Ishikawa (cell line): ENCODE measurements at regions not wholly inside any gene's neighbourhood (a gene's known extent, or its start where the extent isn't known, plus 50 kb on each side); places are given as distances from the start of the nearest gene placed in this dataset.

ENCODE experiments used
- CREB1 ChIP-seq: IDR thresholded peaks from 2 replicates; pipeline ENCODE4 v1.6.1; 2012; ENCODE audit warnings: low read depth
- EGR1 ChIP-seq: IDR thresholded peaks from 2 replicates; pipeline ENCODE4 v1.6.1; 2012
- EP300 ChIP-seq: IDR thresholded peaks from 2 replicates; pipeline ENCODE4 v1.6.1; 2012; ENCODE audit warnings: borderline replicate concordance
- NFIC ChIP-seq: IDR thresholded peaks from 2 replicates; pipeline ENCODE4 v1.6.1; 2012
- RAD21 ChIP-seq: IDR thresholded peaks from 2 replicates; pipeline ENCODE4 v1.6.1; 2012; ENCODE audit warnings: low read depth
- TCF12 ChIP-seq: IDR thresholded peaks from 2 replicates; pipeline ENCODE4 v1.6.1; 2012; ENCODE audit warnings: low read depth
- TEAD4 ChIP-seq: IDR thresholded peaks from 2 replicates; pipeline ENCODE4 v1.6.1; 2012
- TF ChIP-seq, protein P1 (sequence below): IDR thresholded peaks from 2 replicates; pipeline ENCODE4 v1.6.1; 2012; ENCODE audit warnings: low read depth, mild to moderate bottlenecking
- TF ChIP-seq, protein P2 (sequence below): IDR thresholded peaks from 2 replicates; pipeline ENCODE4 v1.6.1; 2012

DNA sequence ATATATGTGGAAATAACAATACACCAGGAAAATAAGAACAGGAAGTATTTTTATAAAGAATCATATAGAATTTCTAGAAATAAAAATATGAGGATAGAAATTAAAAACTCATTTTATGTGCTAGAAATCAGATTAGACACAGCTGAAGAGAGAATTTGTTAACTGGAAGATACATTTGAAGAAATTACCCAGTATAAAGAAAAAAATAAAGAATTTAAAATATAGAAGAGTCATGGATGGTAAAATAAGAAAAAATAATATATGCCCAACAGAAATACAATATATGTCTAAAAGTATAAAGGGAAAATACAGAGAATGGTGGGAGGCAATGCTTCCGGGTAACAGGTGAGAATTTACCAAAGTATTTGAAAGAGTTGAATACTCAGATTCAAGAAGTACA lies 539.9 kb downstream of the NR4A2 start:
- TF ChIP-seq, protein P1, sequence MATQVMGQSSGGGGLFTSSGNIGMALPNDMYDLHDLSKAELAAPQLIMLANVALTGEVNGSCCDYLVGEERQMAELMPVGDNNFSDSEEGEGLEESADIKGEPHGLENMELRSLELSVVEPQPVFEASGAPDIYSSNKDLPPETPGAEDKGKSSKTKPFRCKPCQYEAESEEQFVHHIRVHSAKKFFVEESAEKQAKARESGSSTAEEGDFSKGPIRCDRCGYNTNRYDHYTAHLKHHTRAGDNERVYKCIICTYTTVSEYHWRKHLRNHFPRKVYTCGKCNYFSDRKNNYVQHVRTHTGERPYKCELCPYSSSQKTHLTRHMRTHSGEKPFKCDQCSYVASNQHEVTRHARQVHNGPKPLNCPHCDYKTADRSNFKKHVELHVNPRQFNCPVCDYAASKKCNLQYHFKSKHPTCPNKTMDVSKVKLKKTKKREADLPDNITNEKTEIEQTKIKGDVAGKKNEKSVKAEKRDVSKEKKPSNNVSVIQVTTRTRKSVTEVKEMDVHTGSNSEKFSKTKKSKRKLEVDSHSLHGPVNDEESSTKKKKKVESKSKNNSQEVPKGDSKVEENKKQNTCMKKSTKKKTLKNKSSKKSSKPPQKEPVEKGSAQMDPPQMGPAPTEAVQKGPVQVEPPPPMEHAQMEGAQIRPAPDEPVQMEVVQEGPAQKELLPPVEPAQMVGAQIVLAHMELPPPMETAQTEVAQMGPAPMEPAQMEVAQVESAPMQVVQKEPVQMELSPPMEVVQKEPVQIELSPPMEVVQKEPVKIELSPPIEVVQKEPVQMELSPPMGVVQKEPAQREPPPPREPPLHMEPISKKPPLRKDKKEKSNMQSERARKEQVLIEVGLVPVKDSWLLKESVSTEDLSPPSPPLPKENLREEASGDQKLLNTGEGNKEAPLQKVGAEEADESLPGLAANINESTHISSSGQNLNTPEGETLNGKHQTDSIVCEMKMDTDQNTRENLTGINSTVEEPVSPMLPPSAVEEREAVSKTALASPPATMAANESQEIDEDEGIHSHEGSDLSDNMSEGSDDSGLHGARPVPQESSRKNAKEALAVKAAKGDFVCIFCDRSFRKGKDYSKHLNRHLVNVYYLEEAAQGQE, result no peak
- no peak for TF ChIP-seq TEAD4
- TF ChIP-seq TCF12, result no peak
- TF ChIP-seq, protein P2, sequence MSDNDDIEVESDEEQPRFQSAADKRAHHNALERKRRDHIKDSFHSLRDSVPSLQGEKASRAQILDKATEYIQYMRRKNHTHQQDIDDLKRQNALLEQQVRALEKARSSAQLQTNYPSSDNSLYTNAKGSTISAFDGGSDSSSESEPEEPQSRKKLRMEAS, result no peak
- TF ChIP-seq RAD21, result no peak
- no peak for TF ChIP-seq CREB1
- no peak for TF ChIP-seq EGR1
- no peak for TF ChIP-seq NFIC
- TF ChIP-seq EP300, result no peak
